Suprapubic skin (tissue), 4 donors: ENCODE measurements at regions not wholly inside any gene's neighbourhood (a gene's known extent, or its start where the extent isn't known, plus 50 kb on each side); places are given as distances from the start of the nearest gene placed in this dataset.

Source experiments
- DNase-seq, 2 donors: peaks; one replicate each; pipeline ENCODE4 v3.0.0-alpha.2; 2019; ENCODE audit warnings: low spot score in 2 of 2
- H3K27ac ChIP-seq: fragments of 200-600 bp; sonication (generic); one replicate; pipeline ENCODE4 v1.5.1; 2019
- H3K27me3 ChIP-seq: fragments of 200-600 bp; sonication (generic); one replicate; pipeline ENCODE4 v1.5.1; 2019
- H3K36me3 ChIP-seq: fragments of 200-600 bp; sonication (generic); one replicate; pipeline ENCODE4 v1.5.1; 2019
- H3K4me1 ChIP-seq: fragments of 200-600 bp; sonication (generic); one replicate; pipeline ENCODE4 v1.5.1; 2019
- H3K4me3 ChIP-seq: fragments of 200-600 bp; sonication (generic); one replicate; pipeline ENCODE4 v1.5.1; 2019; ENCODE audit warnings: mild to moderate bottlenecking
- H3K9me3 ChIP-seq: fragments of 200-600 bp; sonication (generic); one replicate; pipeline ENCODE4 v1.5.1; 2019
- CTCF ChIP-seq, 2 donors: fragments of 200-600 bp in 1 of 2; fragments of 450-650 bp in 1 of 2; sonication (generic) in 1 of 2; IDR thresholded peaks; one replicate each; pipeline ENCODE4 v1.5.1; 2016 to 2019; ENCODE audit warnings: antibody characterized with exemption in 2 of 2, mild to moderate bottlenecking in 1 of 2, moderate library complexity in 1 of 2
- EP300 ChIP-seq: sonication (generic); formaldehyde crosslinking; IDR thresholded peaks from one replicate; pipeline ENCODE4 v1.6.1; 2017; ENCODE audit warnings: antibody characterized with exemption
- POLR2A ChIP-seq, 2 donors: fragments of 450-650 bp; IDR thresholded peaks; one replicate each; pipeline ENCODE4 v1.6.1; 2017; ENCODE audit warnings: antibody characterized with exemption in 2 of 2, mild to moderate bottlenecking in 2 of 2, moderate library complexity in 2 of 2
- POLR2AphosphoS5 ChIP-seq, 3 donors: sonication (generic); formaldehyde crosslinking; IDR thresholded peaks; one replicate each; pipeline ENCODE4 v1.6.1; 2017; ENCODE audit warnings: antibody characterized with exemption in 3 of 3
- WGBS: methylation state at CpG from one replicate; pipeline ENCODE4 v1.1.5; 2018; 5-methylcytosine and 5-hydroxymethylcytosine counted together

GRCh38 chr6:142671791-142672190 is 273.2 kb downstream of the HIVEP2 start:
- no peaks in the 10 kb centered on the region for H3K27me3 ChIP-seq

DNA sequence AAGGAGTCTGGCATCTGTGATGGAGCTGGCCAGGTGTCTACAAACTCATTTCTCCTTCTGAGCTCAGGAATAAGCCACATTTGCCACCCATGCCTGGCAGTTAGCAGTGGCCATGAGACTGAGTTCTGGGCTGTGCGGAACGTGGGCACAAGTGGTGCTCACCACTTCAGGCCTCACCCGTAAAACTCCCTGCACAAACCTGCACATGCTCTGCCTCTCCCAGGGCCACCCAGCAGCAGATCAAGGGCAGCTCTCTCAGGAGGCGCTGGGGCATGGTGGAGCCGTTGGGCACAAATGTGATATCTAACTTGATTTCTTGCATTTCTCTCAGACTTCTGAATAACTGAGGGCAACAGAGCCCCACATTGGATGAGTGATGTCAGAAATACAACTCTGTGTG is 269.5 kb downstream of the HIVEP2 start:
- DNase-seq = no peak

More at GRCh38 chr6:142671791-142672190, 273.2 kb downstream of the HIVEP2 start:
- Histone ChIP-seq H3K27ac (no peak overlapping the region), H3K4me1 (no peaks in the 10 kb centered on the region), H3K36me3 (no peaks in the 10 kb centered on the region), H3K4me3 (no peak overlapping the region), H3K9me3 (no peaks in the 10 kb centered on the region)
- DNase-seq = no peak
- no peak for TF ChIP-seq CTCF (IDR thresholded peaks at IDR 0.05)
- no peak for TF ChIP-seq POLR2AphosphoS5 (IDR thresholded peaks at IDR 0.05)
- TF ChIP-seq EP300 = no peak
- TF ChIP-seq POLR2A (IDR thresholded peaks at IDR 0.05) = no peak
- WGBS = 80% methylated on average over 1 of the region's 1 CpG

GRCh38 chr6:142676027-142676443 is 268.9 kb downstream of the HIVEP2 start:
- Histone ChIP-seq H3K4me3 (no peak overlapping the region), H3K36me3 (no peaks in the 10 kb centered on the region), H3K9me3 (no peaks in the 10 kb centered on the region), H3K27me3 (no peaks in the 10 kb centered on the region), H3K4me1 (peaks cover 5% of the 10 kb centered on the region), H3K27ac (no peak overlapping the region)
- TF ChIP-seq POLR2A (IDR thresholded peaks at IDR 0.05) = no peak
- no peak for TF ChIP-seq EP300
- TF ChIP-seq POLR2AphosphoS5 (IDR thresholded peaks at IDR 0.05) = no peak
- TF ChIP-seq CTCF (IDR thresholded peaks at IDR 0.05) = no peak
- no peak for DNase-seq
- 30% methylated on average over 5 of the region's 5 CpGs for WGBS

More for the DNA sequence above, 269.5 kb downstream of the HIVEP2 start:
- H3K27ac ChIP-seq = no peak overlapping the region
- H3K27me3 ChIP-seq = no peaks in the 10 kb centered on the region
- TF ChIP-seq EP300 (no peak), POLR2A (IDR thresholded peaks at IDR 0.05) (no peak), POLR2AphosphoS5 (IDR thresholded peaks at IDR 0.05) (no peak), CTCF (IDR thresholded peaks at IDR 0.05) (no peak)
- no peaks in the 10 kb centered on the region for H3K36me3 ChIP-seq
- H3K9me3 ChIP-seq = no peaks in the 10 kb centered on the region
- no peak overlapping the region for H3K4me3 ChIP-seq
- H3K4me1 ChIP-seq = peaks cover 4% of the 10 kb centered on the region
- 93% methylated on average over 4 of the region's 5 CpGs for WGBS

GRCh38 chr6:142676647-142677192 is 268.3 kb downstream of the HIVEP2 start:
- 52% methylated on average over 5 of the region's 5 CpGs for whole genome bisulfite sequencing
- Histone ChIP-seq H3K27me3 (no peaks in the 10 kb centered on the region), H3K4me1 (peaks cover 5% of the 10 kb centered on the region), H3K27ac (no peak overlapping the region), H3K9me3 (no peaks in the 10 kb centered on the region), H3K36me3 (no peaks in the 10 kb centered on the region), H3K4me3 (no peak overlapping the region)
- TF ChIP-seq CTCF (IDR thresholded peaks at IDR 0.05) = no peak
- no peak for TF ChIP-seq POLR2AphosphoS5 (IDR thresholded peaks at IDR 0.05)
- TF ChIP-seq EP300 = no peak
- no peak for DNase-seq

GRCh38 chr6:142679907-142680700 is 264.9 kb downstream of the HIVEP2 start:
- H3K36me3 ChIP-seq = no peaks in the 10 kb centered on the region
- H3K27me3 ChIP-seq = no peaks in the 10 kb centered on the region
- peaks cover 13% of the 10 kb centered on the region for H3K4me1 ChIP-seq
- TF ChIP-seq POLR2A (IDR thresholded peaks at IDR 0.05) (no peak), CTCF (IDR thresholded peaks at IDR 0.05) (no peak), EP300 (no peak), POLR2AphosphoS5 (IDR thresholded peaks at IDR 0.05) (no peak)
- 25% methylated on average over 4 of the region's 4 CpGs for WGBS
- no peak overlapping the region for H3K4me3 ChIP-seq
- no peak for DNase-seq
- no peaks in the 10 kb centered on the region for H3K9me3 ChIP-seq
- H3K27ac ChIP-seq = no peak overlapping the region
